ENCODE measurements at regions not wholly inside any gene's neighbourhood (a gene's known extent, or its start where the extent isn't known, plus 50 kb on each side); places are given as distances from the start of the nearest gene placed in this dataset.
"Not testable (repeated sequence)": the region's sequence is repeated elsewhere in the genome, so short reads cannot be mapped to it uniquely, and the experiment has no call there.

GRCh38 chr1:101409102-101409501 lies 172.3 kb downstream of the S1PR1 start:
- no peak for DNase-seq (ENCODE audit: low read depth in 1 of 2, low spot score in 1 of 2)

GRCh38 chr1:101410048-101410878 lies 173.4 kb downstream of the S1PR1 start:
- no peak for DNase-seq (ENCODE audit: low read depth in 1 of 2, low spot score in 1 of 2)

- DNase-seq (ENCODE audit: low read depth in 1 of 2, low spot score in 1 of 2) = no peak
These were observed 183.6 kb downstream of the S1PR1 start for GRCh38 chr1:101420406-101420805.

- DNase-seq (ENCODE audit: low read depth in 1 of 2, low spot score in 1 of 2) = not testable (repeated sequence)
These were observed 191.3 kb downstream of the S1PR1 start for GRCh38 chr1:101428083-101428482.

GRCh38 chr1:101428562-101428961 lies 191.7 kb downstream of the S1PR1 start:
- no peak for DNase-seq (ENCODE audit: low read depth in 1 of 2, low spot score in 1 of 2)

GRCh38 chr1:101431956-101432510 lies 195.2 kb downstream of the S1PR1 start:
- no peak for DNase-seq (ENCODE audit: low read depth in 1 of 2, low spot score in 1 of 2)

- DNase-seq (ENCODE audit: low read depth in 1 of 2, low spot score in 1 of 2) = no peak
These were observed 199.2 kb downstream of the S1PR1 start for GRCh38 chr1:101435831-101436511.

GRCh38 chr1:101437800-101438199 lies 201.0 kb downstream of the S1PR1 start:
- DNase-seq (ENCODE audit: low read depth in 1 of 2, low spot score in 1 of 2) = no peak

- no peak for DNase-seq (ENCODE audit: low read depth in 1 of 2, low spot score in 1 of 2)
These were observed 201.5 kb downstream of the S1PR1 start for GRCh38 chr1:101438359-101438758.

GRCh38 chr1:101440485-101440884 lies 203.7 kb downstream of the S1PR1 start:
- no peak for DNase-seq (ENCODE audit: low read depth in 1 of 2, low spot score in 1 of 2)

GRCh38 chr1:101444381-101444780 lies 207.6 kb downstream of the S1PR1 start:
- no peak for DNase-seq (ENCODE audit: low read depth in 1 of 2, low spot score in 1 of 2)

- no peak for DNase-seq (ENCODE audit: low read depth in 1 of 2, low spot score in 1 of 2)
These were observed 208.2 kb downstream of the S1PR1 start for GRCh38 chr1:101444873-101445618.

GRCh38 chr1:101448018-101448417 lies 211.2 kb downstream of the S1PR1 start:
- DNase-seq (ENCODE audit: low read depth in 1 of 2, low spot score in 1 of 2) = no peak

GRCh38 chr1:101450691-101451090 lies 213.9 kb downstream of the S1PR1 start:
- DNase-seq (ENCODE audit: low read depth in 1 of 2, low spot score in 1 of 2) = not testable (repeated sequence)

GRCh38 chr1:101451888-101452287 lies 215.1 kb downstream of the S1PR1 start:
- DNase-seq (ENCODE audit: low read depth in 1 of 2, low spot score in 1 of 2) = no peak

GRCh38 chr1:101452825-101453224 lies 216.0 kb downstream of the S1PR1 start:
- DNase-seq (ENCODE audit: low read depth in 1 of 2, low spot score in 1 of 2) = no peak

GRCh38 chr1:101453844-101454243 lies 217.0 kb downstream of the S1PR1 start:
- no peak for DNase-seq (ENCODE audit: low read depth in 1 of 2, low spot score in 1 of 2)

GRCh38 chr1:101455166-101455565 lies 218.3 kb downstream of the S1PR1 start:
- no peak for DNase-seq (ENCODE audit: low read depth in 1 of 2, low spot score in 1 of 2)

- no peak for DNase-seq (ENCODE audit: low read depth in 1 of 2, low spot score in 1 of 2)
These were observed 223.9 kb downstream of the S1PR1 start for GRCh38 chr1:101460739-101461138.

- DNase-seq (ENCODE audit: low read depth in 1 of 2, low spot score in 1 of 2) = no peak
These were observed 226.4 kb downstream of the S1PR1 start for GRCh38 chr1:101463195-101463594.

GRCh38 chr1:101465941-101466340 lies 229.1 kb downstream of the S1PR1 start:
- DNase-seq (ENCODE audit: low read depth in 1 of 2, low spot score in 1 of 2) = no peak

Measured in stimulated activated CD4-positive, alpha-beta T cell treated with anti-CD3 and anti-CD28 coated beads, Interleukin-15, amount 100 ng/mL, for 1 hour (primary cell).